Vagina (tissue), 2 donors: ENCODE measurements at regions not wholly inside any gene's neighbourhood (a gene's known extent, or its start where the extent isn't known, plus 50 kb on each side); places are given as distances from the start of the nearest gene placed in this dataset.
"Not testable (repeated sequence)": the region's sequence is repeated elsewhere in the genome, so short reads cannot be mapped to it uniquely, and the experiment has no call there.

Source experiments
- DNase-seq, 2 donors: peaks; one replicate each; pipeline ENCODE4 v3.0.0-alpha.2; 2017; ENCODE audit errors: extremely low spot score in 2 of 2
- H3K27ac ChIP-seq: fragments of 200-600 bp; sonication (generic); one replicate; pipeline ENCODE4 v1.5.1; 2019
- H3K27me3 ChIP-seq: fragments of 200-600 bp; sonication (generic); one replicate; pipeline ENCODE4 v1.5.1; 2019
- H3K36me3 ChIP-seq, 2 donors: fragments of 200-600 bp; sonication (generic); one replicate each; pipeline ENCODE4 v1.5.1; 2017 to 2019
- H3K4me1 ChIP-seq: fragments of 200-600 bp; sonication (generic); one replicate; pipeline ENCODE4 v1.5.1; 2019
- H3K4me3 ChIP-seq, 2 donors: fragments of 200-600 bp; sonication (generic); 1 replicate in 1 of 2; 2 replicates in 1 of 2; pipeline ENCODE4 v1.5.1; 2016 to 2019
- H3K9me3 ChIP-seq: fragments of 200-600 bp; sonication (generic); one replicate; pipeline ENCODE4 v1.5.1; 2019
- CTCF ChIP-seq, 3 experiments: fragments of 450-650 bp in 2 of 3; fragments of 200-600 bp in 1 of 3; sonication (generic) in 1 of 3; IDR thresholded peaks; one replicate each; pipeline ENCODE4 v1.5.1; 2017 to 2019; ENCODE audit warnings: antibody characterized with exemption in 3 of 3, mild to moderate bottlenecking in 2 of 3, moderate library complexity in 2 of 3
- POLR2A ChIP-seq, 2 donors: fragments of 450-650 bp; IDR thresholded peaks; one replicate each; pipeline ENCODE4 v1.6.1; 2017; ENCODE audit warnings: antibody characterized with exemption in 2 of 2, mild to moderate bottlenecking in 2 of 2, moderate library complexity in 2 of 2
- POLR2AphosphoS5 ChIP-seq, 2 donors: sonication (generic); formaldehyde crosslinking; IDR thresholded peaks; one replicate each; pipeline ENCODE4 v1.9.0; 2017; ENCODE audit warnings: antibody characterized with exemption in 2 of 2, mild to moderate bottlenecking in 2 of 2, low read depth in 1 of 2; ENCODE audit not compliant: insufficient read depth in 1 of 2
- intact Hi-C: fragments of 100-400 bp; cut with DNase I; formaldehyde crosslinking; loops from one replicate; pipeline ENCODE4 v1.15.1; 2023

- H3K4me3 ChIP-seq: no peak overlapping the region
- H3K27ac ChIP-seq: no peak overlapping the region
- H3K9me3 ChIP-seq: no peaks in the 10 kb centered on the region
- no peak for DNase-seq
- H3K36me3 ChIP-seq: no peaks in the 10 kb centered on the region
- no peaks in the 10 kb centered on the region for H3K4me1 ChIP-seq
- intact Hi-C loops: no loop called here
- TF ChIP-seq POLR2AphosphoS5 (IDR thresholded peaks at IDR 0.05; ENCODE audit: insufficient read depth in 1 of 2, low read depth in 1 of 2) (no peak), POLR2A (IDR thresholded peaks at IDR 0.05) (no peak), CTCF (IDR thresholded peaks at IDR 0.05) (no peak)
- H3K27me3 ChIP-seq: no peaks in the 10 kb centered on the region
Measured at GRCh38 chr4:60683357-60683756, 516.8 kb upstream of the ADGRL3 start.

- no peak overlapping the region for H3K27ac ChIP-seq
- TF ChIP-seq POLR2AphosphoS5 (IDR thresholded peaks at IDR 0.05; ENCODE audit: insufficient read depth in 1 of 2, low read depth in 1 of 2) (no peak), POLR2A (IDR thresholded peaks at IDR 0.05) (no peak), CTCF (IDR thresholded peaks at IDR 0.05) (no peak)
- DNase-seq: no peak
- no peaks in the 10 kb centered on the region for H3K36me3 ChIP-seq
- no peaks in the 10 kb centered on the region for H3K27me3 ChIP-seq
- no peaks in the 10 kb centered on the region for H3K9me3 ChIP-seq
- intact Hi-C loops: no loop called here
- H3K4me1 ChIP-seq: no peaks in the 10 kb centered on the region
- H3K4me3 ChIP-seq: no peak overlapping the region
Measured at GRCh38 chr4:60683973-60684372, 516.2 kb upstream of the ADGRL3 start.

- H3K4me1 ChIP-seq, intact Hi-C loops, H3K9me3 ChIP-seq: not testable (repeated sequence)
Measured at GRCh38 chr4:60696062-60696461, 504.1 kb upstream of the ADGRL3 start.

GRCh38 chr4:60709061-60709460 is 491.1 kb upstream of the ADGRL3 start:
- Histone ChIP-seq H3K27me3 (no peaks in the 10 kb centered on the region), H3K4me3 (no peak overlapping the region), H3K36me3 (no peaks in the 10 kb centered on the region), H3K4me1 (no peaks in the 10 kb centered on the region), H3K9me3 (no peaks in the 10 kb centered on the region), H3K27ac (no peak overlapping the region)
- intact Hi-C loops: no loop called here
- no peak for DNase-seq
- TF ChIP-seq POLR2A (IDR thresholded peaks at IDR 0.05) (no peak), POLR2AphosphoS5 (IDR thresholded peaks at IDR 0.05; ENCODE audit: insufficient read depth in 1 of 2, low read depth in 1 of 2) (no peak), CTCF (IDR thresholded peaks at IDR 0.05) (no peak)

More at GRCh38 chr4:60696062-60696461, 504.1 kb upstream of the ADGRL3 start:
- not testable (repeated sequence) for H3K4me3 ChIP-seq, H3K27me3 ChIP-seq, H3K36me3 ChIP-seq, H3K27ac ChIP-seq, DNase-seq

GRCh38 chr4:60718874-60719273 is 481.3 kb upstream of the ADGRL3 start:
- no peaks in the 10 kb centered on the region for H3K4me1 ChIP-seq
- no peak overlapping the region for H3K4me3 ChIP-seq
- intact Hi-C loops: no loop called here
- H3K9me3 ChIP-seq: no peaks in the 10 kb centered on the region
- H3K27me3 ChIP-seq: no peaks in the 10 kb centered on the region
- no peaks in the 10 kb centered on the region for H3K36me3 ChIP-seq
- no peak for DNase-seq
- H3K27ac ChIP-seq: no peak overlapping the region
- TF ChIP-seq CTCF (IDR thresholded peaks at IDR 0.05) (no peak), POLR2A (IDR thresholded peaks at IDR 0.05) (no peak), POLR2AphosphoS5 (IDR thresholded peaks at IDR 0.05; ENCODE audit: insufficient read depth in 1 of 2, low read depth in 1 of 2) (no peak)

GRCh38 chr4:60721685-60722084 is 478.4 kb upstream of the ADGRL3 start:
- intact Hi-C loops: no loop called here
- Histone ChIP-seq H3K36me3 (no peaks in the 10 kb centered on the region), H3K27me3 (no peaks in the 10 kb centered on the region), H3K4me3 (no peak overlapping the region), H3K9me3 (no peaks in the 10 kb centered on the region), H3K27ac (no peak overlapping the region), H3K4me1 (no peaks in the 10 kb centered on the region)
- DNase-seq: no peak
- TF ChIP-seq POLR2A (IDR thresholded peaks at IDR 0.05) (no peak), POLR2AphosphoS5 (IDR thresholded peaks at IDR 0.05; ENCODE audit: insufficient read depth in 1 of 2, low read depth in 1 of 2) (no peak)
